SK-N-SH (cell line): ENCODE measurements at regions not wholly inside any gene's neighbourhood (a gene's known extent, or its start where the extent isn't known, plus 50 kb on each side); places are given as distances from the start of the nearest gene placed in this dataset.

ENCODE experiments used
- CTCF ChIA-PET: fragments of 300-600, 350-600 bp; formaldehyde crosslinking; extraction: SDS; loops from one replicate; lab custom pipeline; 2021; lab: Yijun Ruan, JAX
- POLR2A ChIA-PET: fragments of 350-600 bp; sonication (Branson Sonifier 250); formaldehyde crosslinking; extraction: SDS; loops from one replicate; lab custom pipeline; 2020; ENCODE audit warnings: antibody characterized with exemption, inconsistent platforms; lab: Yijun Ruan, JAX
- DNase-seq: peaks from one replicate; pipeline ENCODE4 v3.0.0; 2012
- H2AFZ ChIP-seq: fragments of 200-600 bp; sonication (generic); 2 replicates; pipeline ENCODE4 v1.8.1; 2016; ENCODE audit warnings: antibody characterized with exemption, mild to moderate bottlenecking, low read depth
- H3F3A ChIP-seq: fragments of 200-600 bp; sonication (generic); replicated peaks from 2 replicates; pipeline ENCODE3; 2016; ENCODE audit warnings: antibody characterized with exemption, mild to moderate bottlenecking; ENCODE audit not compliant: insufficient read depth
- H3K27ac ChIP-seq, 2 experiments: fragments of 200-500 bp in 1 of 2; fragments of 200-600 bp in 1 of 2; sonication (Bioruptor generic) in 1 of 2; sonication (generic), shearing (Covaris generic) in 1 of 2; 2 replicates each; pipeline versions ENCODE4 v1.5.1 to v1.6.1; 2014 to 2016; ENCODE audit warnings: low read depth in 2 of 2, inconsistent platforms in 1 of 2, low read length in 1 of 2, mild to moderate bottlenecking in 1 of 2, mixed read lengths in 1 of 2
- H3K27me3 ChIP-seq: fragments of 200-600 bp; sonication (generic), shearing (Covaris generic); 2 replicates; pipeline ENCODE4 v1.6.1; 2016; ENCODE audit warnings: mixed run types; ENCODE audit not compliant: insufficient read depth
- H3K36me3 ChIP-seq, 2 experiments: fragments of 200-500 bp in 1 of 2; fragments of 200-600 bp in 1 of 2; sonication (Bioruptor generic) in 1 of 2; sonication (generic) in 1 of 2; replicated peaks in 1 of 2; 2 replicates each; pipeline versions ENCODE3 to v1.5.1; 2014 to 2016; ENCODE audit warnings: low read length in 1 of 2, mild to moderate bottlenecking in 1 of 2; ENCODE audit not compliant: insufficient read depth in 2 of 2, control insufficient read depth in 1 of 2
- H3K4me1 ChIP-seq, 2 experiments: fragments of 200-500 bp in 1 of 2; fragments of 200-600 bp in 1 of 2; sonication (Bioruptor generic) in 1 of 2; sonication (generic), shearing (Covaris generic) in 1 of 2; 2 replicates each; pipeline versions ENCODE4 v1.5.1 to v1.6.1; 2014 to 2016; ENCODE audit warnings: low read depth in 1 of 2, low read length in 1 of 2, mixed run types in 1 of 2; ENCODE audit not compliant: insufficient read depth in 2 of 2, control insufficient read depth in 1 of 2
- H3K4me2 ChIP-seq: fragments of 200-600 bp; sonication (generic), shearing (Covaris generic); 2 replicates; pipeline ENCODE4 v1.6.1; 2017; ENCODE audit warnings: mixed run types
- H3K4me3 ChIP-seq, 2 experiments: fragments of 200-500 bp in 1 of 2; fragments of 200-600 bp in 1 of 2; sonication (Bioruptor generic) in 1 of 2; sonication (generic), shearing (Covaris generic) in 1 of 2; 2 replicates each; pipeline versions ENCODE4 v1.5.1 to v1.8.1; 2014 to 2016; ENCODE audit warnings: low read depth in 2 of 2, inconsistent platforms in 1 of 2, low read length in 1 of 2, mild to moderate bottlenecking in 1 of 2, mixed read lengths in 1 of 2, moderate library complexity in 1 of 2
- H3K79me2 ChIP-seq: fragments of 200-600 bp; sonication (generic); 2 replicates; pipeline ENCODE4 v1.8.1; 2017; ENCODE audit warnings: mild to moderate bottlenecking; ENCODE audit not compliant: insufficient read depth
- H3K9ac ChIP-seq: fragments of 200-600 bp; sonication (generic); 2 replicates; pipeline ENCODE4 v1.6.1; 2017; ENCODE audit warnings: mixed run types
- H3K9me2 ChIP-seq: fragments of 200-600 bp; sonication (generic); 2 replicates; pipeline ENCODE4 v1.6.1; 2017; ENCODE audit warnings: mixed run types
- H3K9me3 ChIP-seq: fragments of 200-600 bp; sonication (generic); 2 replicates; pipeline ENCODE4 v1.6.1; 2017; ENCODE audit warnings: mixed run types, mild to moderate bottlenecking, moderate library complexity
- H4K20me1 ChIP-seq: fragments of 200-600 bp; sonication (generic); 2 replicates; pipeline ENCODE4 v1.6.1; 2017; ENCODE audit warnings: mild to moderate bottlenecking, mixed run types; ENCODE audit not compliant: insufficient read depth
- CHD2 ChIP-seq: fragments of 150-350 bp; IDR thresholded peaks from 2 replicates; pipeline ENCODE4 v1.6.1; 2018; ENCODE audit warnings: low read length; ENCODE audit not compliant: partially characterized antibody
- ELF1 ChIP-seq: IDR thresholded peaks from 2 replicates; pipeline ENCODE4 v1.4.0; 2012
- EP300 ChIP-seq, 2 experiments: IDR thresholded peaks; 2 replicates each; pipeline versions ENCODE4 v1.4.0 to v1.6.1; 2012; ENCODE audit warnings: borderline replicate concordance in 1 of 2, low read depth in 1 of 2, low read length in 1 of 2
- EZH2phosphoT487 ChIP-seq: fragments of 200-600 bp; sonication (generic); IDR thresholded peaks from 2 replicates; pipeline ENCODE4 v1.6.1; 2017; ENCODE audit warnings: low read depth, mixed run types, mild to moderate bottlenecking, antibody characterized with exemption, moderate library complexity, borderline replicate concordance
- GATA2 ChIP-seq: sonication (generic); formaldehyde crosslinking; IDR thresholded peaks from 2 replicates; pipeline ENCODE4 v1.5.0; 2020; ENCODE audit warnings: mild to moderate bottlenecking, missing genetic modification reagents
- JUND ChIP-seq: IDR thresholded peaks from 2 replicates; pipeline ENCODE4 v1.4.0; 2012
- NFIC ChIP-seq: IDR thresholded peaks from 2 replicates; pipeline ENCODE4 v1.4.0; 2012; ENCODE audit warnings: borderline replicate concordance
- POLR2AphosphoS5 ChIP-seq: IDR thresholded peaks from 2 replicates; pipeline ENCODE4 v1.6.1; 2012; ENCODE audit warnings: low read depth, low read length
- RFX5 ChIP-seq: IDR thresholded peaks from 2 replicates; pipeline ENCODE4 v1.6.1; 2012; ENCODE audit warnings: mild to moderate bottlenecking, improper control_type of control experiment, low read length
- SIN3A ChIP-seq: IDR thresholded peaks from 2 replicates; pipeline ENCODE4 v1.6.1; 2012; ENCODE audit warnings: low read depth, mild to moderate bottlenecking, low read length, moderate library complexity, borderline replicate concordance
- TCF12 ChIP-seq: IDR thresholded peaks from 2 replicates; pipeline ENCODE4 v1.4.0; 2012
- YY1 ChIP-seq: IDR thresholded peaks from 2 replicates; pipeline ENCODE4 v1.4.0; 2012; ENCODE audit warnings: low read depth, mild to moderate bottlenecking
- WGBS: methylation state at CpG from one replicate; pipeline ENCODE4 v1.1.6; 2017; ENCODE audit warnings: low lambda C conversion rate; 5-methylcytosine and 5-hydroxymethylcytosine counted together
- TF ChIP-seq, protein P1 (sequence below): IDR thresholded peaks from 2 replicates; pipeline ENCODE4 v1.4.0; 2012; ENCODE audit warnings: low read depth, borderline replicate concordance
- TF ChIP-seq, protein P2 (sequence below): IDR thresholded peaks from 2 replicates; pipeline ENCODE4 v1.4.0; 2012; ENCODE audit warnings: low read depth, borderline replicate concordance
- TF ChIP-seq, protein P3 (sequence below): IDR thresholded peaks from 2 replicates; pipeline ENCODE4 v1.6.1; 2012; ENCODE audit warnings: mild to moderate bottlenecking, low read depth, low read length, moderate library complexity

DNA sequence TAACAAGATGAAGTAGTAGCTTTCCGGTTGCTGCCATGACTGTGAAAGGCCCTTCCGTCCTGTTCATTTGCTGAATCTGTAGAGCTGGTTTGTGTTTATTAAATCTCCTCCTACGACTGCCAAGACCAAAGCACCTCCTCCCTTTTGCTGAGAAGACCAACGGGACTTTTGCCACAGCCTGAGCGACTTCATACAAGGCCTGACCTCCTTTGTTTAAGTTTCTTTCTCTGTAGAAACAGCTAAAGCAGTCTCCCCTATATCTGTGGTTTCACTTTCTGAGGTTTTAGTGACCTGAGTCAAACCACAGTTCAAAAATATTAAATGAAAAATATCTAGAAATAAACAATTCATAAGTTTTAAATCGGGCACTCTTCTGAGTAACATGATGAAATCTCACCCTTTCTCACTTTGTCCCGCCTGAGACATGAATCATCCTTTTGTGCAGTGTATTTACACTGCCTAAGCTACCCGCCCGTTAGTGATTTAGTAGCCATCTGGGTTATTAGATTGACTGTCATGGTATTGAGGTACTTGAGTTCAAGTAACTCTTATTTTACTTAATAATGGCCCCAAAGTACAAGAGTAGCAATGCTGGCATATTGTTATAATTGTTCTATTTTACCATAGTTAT, 119.1 kb upstream of the LRRC4C start:
- H3K9ac ChIP-seq, result no peak overlapping the region
- H3K9me2 ChIP-seq, result no peaks in the 10 kb centered on the region
- TF ChIP-seq EZH2phosphoT487 (no peak), SIN3A (no peak), JUND (no peak), ELF1 (no peak), CHD2 (no peak), TCF12 (no peak)
- TF ChIP-seq, protein P1, sequence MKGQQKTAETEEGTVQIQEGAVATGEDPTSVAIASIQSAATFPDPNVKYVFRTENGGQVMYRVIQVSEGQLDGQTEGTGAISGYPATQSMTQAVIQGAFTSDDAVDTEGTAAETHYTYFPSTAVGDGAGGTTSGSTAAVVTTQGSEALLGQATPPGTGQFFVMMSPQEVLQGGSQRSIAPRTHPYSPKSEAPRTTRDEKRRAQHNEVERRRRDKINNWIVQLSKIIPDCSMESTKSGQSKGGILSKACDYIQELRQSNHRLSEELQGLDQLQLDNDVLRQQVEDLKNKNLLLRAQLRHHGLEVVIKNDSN, result no peak
- ChIA-PET POLR2A (no interaction called here), CTCF (no interaction called here)
- no peaks in the 10 kb centered on the region for H3K79me2 ChIP-seq
- H3K36me3 ChIP-seq, result no peaks in the 10 kb centered on the region
- H3K4me2 ChIP-seq, result no peak overlapping the region
- no peak overlapping the region for H3K27ac ChIP-seq
- H3F3A ChIP-seq, result no peaks in the 10 kb centered on the region
- no peaks in the 10 kb centered on the region for H4K20me1 ChIP-seq
- no peaks in the 10 kb centered on the region for H3K9me3 ChIP-seq
- DNase-seq, result no peak
- WGBS, result 39% methylated on average over 9 of the region's 9 CpGs
- H2AFZ ChIP-seq, result no peak overlapping the region; the same call in 1 of the 2 replicates
- H3K27me3 ChIP-seq, result no peaks in the 10 kb centered on the region
- no peak overlapping the region for H3K4me3 ChIP-seq
- no peaks in the 10 kb centered on the region for H3K4me1 ChIP-seq

DNA sequence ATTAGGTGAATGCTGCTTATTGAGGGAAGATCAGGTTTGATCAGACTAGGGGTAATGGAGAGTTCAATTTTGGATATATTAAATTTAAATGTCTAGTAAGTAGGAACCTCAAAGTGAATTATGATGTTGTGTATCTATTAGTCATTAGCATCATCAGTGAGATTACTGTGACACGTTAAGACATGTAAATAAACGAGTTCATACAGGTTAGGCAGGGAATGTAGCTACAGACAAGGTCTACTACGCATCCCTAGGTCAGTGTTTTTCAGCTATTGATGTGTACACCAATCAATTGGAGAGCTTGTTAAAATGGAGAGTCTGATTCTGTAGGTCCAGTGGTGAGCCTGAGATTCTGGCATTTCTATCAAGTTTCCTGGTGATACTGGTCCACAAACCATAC, 120.1 kb upstream of the LRRC4C start:
- Histone ChIP-seq H3K9me3 (no peaks in the 10 kb centered on the region), H3K27ac (no peak overlapping the region), H2AFZ (no peak overlapping the region), H3K36me3 (no peaks in the 10 kb centered on the region), H3F3A (no peaks in the 10 kb centered on the region), H3K9ac (no peak overlapping the region), H3K79me2 (no peaks in the 10 kb centered on the region), H3K27me3 (no peaks in the 10 kb centered on the region), H3K4me1 (no peaks in the 10 kb centered on the region), H3K4me2 (no peak overlapping the region), H4K20me1 (no peaks in the 10 kb centered on the region), H3K9me2 (no peaks in the 10 kb centered on the region), H3K4me3 (no peak overlapping the region)
- POLR2A ChIA-PET, result no interaction called here
- TF ChIP-seq, protein P2, sequence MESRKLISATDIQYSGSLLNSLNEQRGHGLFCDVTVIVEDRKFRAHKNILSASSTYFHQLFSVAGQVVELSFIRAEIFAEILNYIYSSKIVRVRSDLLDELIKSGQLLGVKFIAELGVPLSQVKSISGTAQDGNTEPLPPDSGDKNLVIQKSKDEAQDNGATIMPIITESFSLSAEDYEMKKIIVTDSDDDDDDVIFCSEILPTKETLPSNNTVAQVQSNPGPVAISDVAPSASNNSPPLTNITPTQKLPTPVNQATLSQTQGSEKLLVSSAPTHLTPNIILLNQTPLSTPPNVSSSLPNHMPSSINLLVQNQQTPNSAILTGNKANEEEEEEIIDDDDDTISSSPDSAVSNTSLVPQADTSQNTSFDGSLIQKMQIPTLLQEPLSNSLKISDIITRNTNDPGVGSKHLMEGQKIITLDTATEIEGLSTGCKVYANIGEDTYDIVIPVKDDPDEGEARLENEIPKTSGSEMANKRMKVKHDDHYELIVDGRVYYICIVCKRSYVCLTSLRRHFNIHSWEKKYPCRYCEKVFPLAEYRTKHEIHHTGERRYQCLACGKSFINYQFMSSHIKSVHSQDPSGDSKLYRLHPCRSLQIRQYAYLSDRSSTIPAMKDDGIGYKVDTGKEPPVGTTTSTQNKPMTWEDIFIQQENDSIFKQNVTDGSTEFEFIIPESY, result no peak
- TF ChIP-seq GATA2 (CRISPR knock-in tag) (no peak), NFIC (no peak), POLR2AphosphoS5 (no peak), YY1 (no peak), JUND (no peak), EP300 (IDR thresholded peaks at IDR 0.05; ENCODE audit: borderline replicate concordance in 1 of 2, low read depth in 1 of 2, low read length in 1 of 2) (no peak), ELF1 (no peak), RFX5 (no peak)
- TF ChIP-seq, protein P3, sequence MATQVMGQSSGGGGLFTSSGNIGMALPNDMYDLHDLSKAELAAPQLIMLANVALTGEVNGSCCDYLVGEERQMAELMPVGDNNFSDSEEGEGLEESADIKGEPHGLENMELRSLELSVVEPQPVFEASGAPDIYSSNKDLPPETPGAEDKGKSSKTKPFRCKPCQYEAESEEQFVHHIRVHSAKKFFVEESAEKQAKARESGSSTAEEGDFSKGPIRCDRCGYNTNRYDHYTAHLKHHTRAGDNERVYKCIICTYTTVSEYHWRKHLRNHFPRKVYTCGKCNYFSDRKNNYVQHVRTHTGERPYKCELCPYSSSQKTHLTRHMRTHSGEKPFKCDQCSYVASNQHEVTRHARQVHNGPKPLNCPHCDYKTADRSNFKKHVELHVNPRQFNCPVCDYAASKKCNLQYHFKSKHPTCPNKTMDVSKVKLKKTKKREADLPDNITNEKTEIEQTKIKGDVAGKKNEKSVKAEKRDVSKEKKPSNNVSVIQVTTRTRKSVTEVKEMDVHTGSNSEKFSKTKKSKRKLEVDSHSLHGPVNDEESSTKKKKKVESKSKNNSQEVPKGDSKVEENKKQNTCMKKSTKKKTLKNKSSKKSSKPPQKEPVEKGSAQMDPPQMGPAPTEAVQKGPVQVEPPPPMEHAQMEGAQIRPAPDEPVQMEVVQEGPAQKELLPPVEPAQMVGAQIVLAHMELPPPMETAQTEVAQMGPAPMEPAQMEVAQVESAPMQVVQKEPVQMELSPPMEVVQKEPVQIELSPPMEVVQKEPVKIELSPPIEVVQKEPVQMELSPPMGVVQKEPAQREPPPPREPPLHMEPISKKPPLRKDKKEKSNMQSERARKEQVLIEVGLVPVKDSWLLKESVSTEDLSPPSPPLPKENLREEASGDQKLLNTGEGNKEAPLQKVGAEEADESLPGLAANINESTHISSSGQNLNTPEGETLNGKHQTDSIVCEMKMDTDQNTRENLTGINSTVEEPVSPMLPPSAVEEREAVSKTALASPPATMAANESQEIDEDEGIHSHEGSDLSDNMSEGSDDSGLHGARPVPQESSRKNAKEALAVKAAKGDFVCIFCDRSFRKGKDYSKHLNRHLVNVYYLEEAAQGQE, result no peak
- no peak for DNase-seq
- 19% methylated on average over 3 of the region's 3 CpGs for WGBS
- CTCF ChIA-PET, result no interaction called here
